OCI-LY3 (cell line): ENCODE measurements at regions not wholly inside any gene's neighbourhood (a gene's known extent, or its start where the extent isn't known, plus 50 kb on each side); places are given as distances from the start of the nearest gene placed in this dataset.

Experiments
- H2AFZ ChIP-seq: fragments of 200-600, 300-600 bp; shearing (Covaris generic); 2 replicates; pipeline ENCODE4 v1.6.0; 2014; ENCODE audit warnings: antibody characterized with exemption, low read depth, low read length
- H3K27ac ChIP-seq: fragments of 200-600, 300-600 bp; sonication (generic); 2 replicates; pipeline ENCODE4 v1.5.1; 2014; ENCODE audit warnings: mild to moderate bottlenecking, low read length, moderate library complexity, mixed read lengths
- H3K27me3 ChIP-seq: fragments of 200-600, 300-600 bp; sonication (generic); 2 replicates; pipeline ENCODE4 v1.6.1; 2014; ENCODE audit warnings: low read depth, low read length, mixed read lengths
- H3K36me3 ChIP-seq: fragments of 200-600, 300-600 bp; sonication (generic); replicated peaks from 2 replicates; pipeline ENCODE3; 2014; ENCODE audit warnings: low read depth, low read length, mixed read lengths
- H3K4me1 ChIP-seq: fragments of 300-600, 200-600 bp; sonication (generic); 2 replicates; pipeline ENCODE4 v1.6.1; 2014; ENCODE audit warnings: low read length, mixed read lengths
- H3K4me2 ChIP-seq: fragments of 200-600, 300-600 bp; sonication (generic); 2 replicates; pipeline ENCODE4 v1.6.1; 2014; ENCODE audit warnings: low read length, mixed read lengths
- H3K4me3 ChIP-seq: fragments of 300-600, 200-600 bp; sonication (generic); 2 replicates; pipeline ENCODE4 v1.5.1; 2014; ENCODE audit warnings: antibody characterized with exemption, mild to moderate bottlenecking, low read length, moderate library complexity
- H3K79me2 ChIP-seq: fragments of 300-600, 200-600 bp; shearing (Covaris generic); 2 replicates; pipeline ENCODE4 v1.6.1; 2014; ENCODE audit warnings: mild to moderate bottlenecking, low read length, mixed read lengths
- H3K9ac ChIP-seq: fragments of 300-600, 200-600 bp; shearing (Covaris generic); 2 replicates; pipeline ENCODE4 v1.6.0; 2014; ENCODE audit warnings: mild to moderate bottlenecking, low read length, moderate library complexity
- H3K9me3 ChIP-seq: fragments of 200-600, 300-600 bp; shearing (Covaris generic); 2 replicates; pipeline ENCODE4 v1.6.1; 2014; ENCODE audit warnings: low read length, mixed read lengths; ENCODE audit not compliant: insufficient read depth
- H4K20me1 ChIP-seq: fragments of 200-600, 300-600 bp; sonication (generic); 2 replicates; pipeline ENCODE4 v1.6.1; 2016; ENCODE audit warnings: low read length, mixed read lengths; ENCODE audit not compliant: insufficient read depth
- CTCF ChIP-seq: fragments of 200-600, 300-600 bp; sonication (generic); IDR thresholded peaks from 2 replicates; pipeline ENCODE4 v1.5.1; 2014; ENCODE audit warnings: antibody characterized with exemption, low read length, low read depth
- EZH2phosphoT487 ChIP-seq: fragments of 200-600 bp; shearing (Covaris generic); IDR thresholded peaks from 2 replicates; pipeline ENCODE4 v1.6.1; 2018; ENCODE audit warnings: antibody characterized with exemption, mixed run types, low read depth

GRCh38 chr4:33421887-33422286 is 2701.7 kb downstream of the PCDH7 start:
- Histone ChIP-seq H3K9ac (no peak overlapping the region), H3K4me3 (no peak overlapping the region), H3K4me2 (no peak overlapping the region), H3K27me3 (no peaks in the 10 kb centered on the region), H2AFZ (no peak overlapping the region), H3K79me2 (no peaks in the 10 kb centered on the region), H3K9me3 (no peaks in the 10 kb centered on the region), H4K20me1 (no peaks in the 10 kb centered on the region), H3K27ac (no peak overlapping the region), H3K36me3 (no peaks in the 10 kb centered on the region), H3K4me1 (no peaks in the 10 kb centered on the region)
- TF ChIP-seq CTCF (no peak), EZH2phosphoT487 (no peak)

DNA sequence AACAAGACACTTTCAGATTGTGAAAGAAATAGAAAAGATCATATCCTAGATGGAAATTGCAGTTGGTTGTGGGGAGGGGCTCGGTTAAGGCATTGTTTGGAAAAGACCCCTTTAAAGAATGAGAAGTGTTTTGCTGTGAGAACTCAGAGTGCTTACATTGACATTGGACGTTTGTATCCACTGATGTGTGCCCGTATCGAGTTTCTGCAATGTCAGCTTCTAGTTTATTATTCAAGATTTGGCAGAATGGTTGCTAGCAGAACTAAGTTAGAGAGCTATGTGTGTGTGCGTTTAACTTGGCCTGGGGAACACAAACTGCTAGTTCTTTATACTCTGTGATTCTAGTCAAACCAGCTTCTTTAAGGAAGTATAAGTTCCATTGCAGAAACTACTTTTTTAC is 2702.5 kb downstream of the PCDH7 start:
- no peak overlapping the region for H3K9ac ChIP-seq
- no peaks in the 10 kb centered on the region for H4K20me1 ChIP-seq
- no peaks in the 10 kb centered on the region for H3K27me3 ChIP-seq
- H3K4me2 ChIP-seq, result no peak overlapping the region
- TF ChIP-seq CTCF (no peak), EZH2phosphoT487 (no peak)
- H3K4me3 ChIP-seq, result no peak overlapping the region
- no peaks in the 10 kb centered on the region for H3K36me3 ChIP-seq
- no peak overlapping the region for H3K27ac ChIP-seq
- H3K4me1 ChIP-seq, result no peaks in the 10 kb centered on the region
- H2AFZ ChIP-seq, result no peak overlapping the region
- no peaks in the 10 kb centered on the region for H3K9me3 ChIP-seq
- no peaks in the 10 kb centered on the region for H3K79me2 ChIP-seq

GRCh38 chr4:33425936-33426335 is 2705.8 kb downstream of the PCDH7 start:
- Histone ChIP-seq H3K9me3 (no peaks in the 10 kb centered on the region), H3K79me2 (no peaks in the 10 kb centered on the region), H3K4me3 (no peak overlapping the region), H3K27ac (no peak overlapping the region), H3K9ac (no peak overlapping the region), H3K27me3 (no peaks in the 10 kb centered on the region), H4K20me1 (no peaks in the 10 kb centered on the region), H3K4me1 (no peaks in the 10 kb centered on the region), H2AFZ (0 out of 2 replicates have a peak overlapping the region, but pooled peaks have one; percentile 53), H3K36me3 (no peaks in the 10 kb centered on the region), H3K4me2 (no peak overlapping the region)
- no peak for TF ChIP-seq CTCF
- TF ChIP-seq EZH2phosphoT487, result no peak

DNA sequence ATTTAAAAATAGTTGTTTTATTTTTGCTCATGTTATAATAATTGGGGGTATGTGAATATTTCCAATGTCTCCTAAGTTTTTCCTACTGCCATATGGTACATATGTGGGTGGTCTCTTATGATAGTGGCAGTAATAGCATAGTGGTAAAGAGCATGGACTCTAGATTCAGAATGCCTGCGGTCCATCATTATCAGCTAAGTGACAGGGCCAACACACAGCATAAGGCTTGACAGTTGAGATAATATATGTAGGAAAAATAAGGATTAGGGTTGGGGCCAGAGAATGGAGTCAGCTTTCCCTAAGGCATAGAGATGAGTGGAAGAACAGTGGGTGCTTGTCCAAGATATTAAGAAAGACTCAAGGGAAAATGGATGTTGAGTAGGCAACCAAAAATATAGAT is 2707.5 kb downstream of the PCDH7 start:
- Histone ChIP-seq H3K4me1 (no peaks in the 10 kb centered on the region), H3K79me2 (no peaks in the 10 kb centered on the region), H2AFZ (no peak overlapping the region), H3K9me3 (no peaks in the 10 kb centered on the region), H3K4me3 (no peak overlapping the region), H3K27ac (no peak overlapping the region), H3K36me3 (no peaks in the 10 kb centered on the region), H3K27me3 (no peaks in the 10 kb centered on the region), H3K4me2 (no peak overlapping the region), H4K20me1 (no peaks in the 10 kb centered on the region), H3K9ac (no peak overlapping the region)
- no peak for TF ChIP-seq EZH2phosphoT487
- no peak for TF ChIP-seq CTCF
